ENCODE measurements at regions not wholly inside any gene's neighbourhood (a gene's known extent, or its start where the extent isn't known, plus 50 kb on each side); places are given as distances from the start of the nearest gene placed in this dataset.
"Not testable (repeated sequence)": the region's sequence is repeated elsewhere in the genome, so short reads cannot be mapped to it uniquely, and the experiment has no call there.

DNA sequence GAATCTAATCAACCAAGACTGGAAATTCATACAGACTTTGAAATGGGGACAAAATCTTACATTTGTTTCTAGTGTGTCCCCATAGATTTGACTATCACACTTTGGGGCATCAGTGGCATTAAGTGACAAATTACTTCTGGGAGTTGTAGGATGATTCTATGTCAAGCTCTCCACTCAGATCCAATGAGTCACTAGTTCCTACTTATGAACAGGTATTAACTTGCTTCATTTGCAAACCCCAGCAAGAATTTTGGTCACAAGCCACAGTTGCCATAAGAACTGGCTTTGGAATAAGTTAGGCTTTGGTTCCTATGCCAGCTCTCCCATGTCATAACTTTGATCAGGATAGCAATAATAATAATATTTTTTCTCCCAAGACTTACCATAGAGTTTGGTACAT lies 77.6 kb upstream of the PTPRK start:
- TF ChIP-seq CTCF (IDR thresholded peaks at IDR 0.05) (no peak), POLR2A (IDR thresholded peaks at IDR 0.05) (no peak)
- Histone ChIP-seq H3K27me3 (no peaks in the 10 kb centered on the region), H3K4me3 (no peak overlapping the region), H3K4me1 (no peaks in the 10 kb centered on the region), H3K27ac (no peak overlapping the region), H3K9me3 (no peaks in the 10 kb centered on the region), H3K36me3 (ENCODE audit: low read depth, missing control alignments) (no peaks in the 10 kb centered on the region)
- intact Hi-C loops (cut with DNase I; ENCODE audit: low total_unique reads) = no loop called here
- DNase-seq = no peak

- H3K27me3 ChIP-seq = no peaks in the 10 kb centered on the region
- no peak overlapping the region for H3K27ac ChIP-seq
- no peak for DNase-seq
- no peak overlapping the region for H3K4me3 ChIP-seq
- no peaks in the 10 kb centered on the region for H3K36me3 ChIP-seq (ENCODE audit: low read depth, missing control alignments)
- no peak for TF ChIP-seq POLR2A (IDR thresholded peaks at IDR 0.05)
- TF ChIP-seq CTCF (IDR thresholded peaks at IDR 0.05) = no peak
- intact Hi-C loops (cut with DNase I; ENCODE audit: low total_unique reads) = no loop called here
- no peaks in the 10 kb centered on the region for H3K9me3 ChIP-seq
- H3K4me1 ChIP-seq = no peaks in the 10 kb centered on the region
These were observed 76.6 kb upstream of the PTPRK start for GRCh38 chr6:128597004-128597403.

GRCh38 chr6:128595544-128595943 lies 75.1 kb upstream of the PTPRK start:
- 79 to 93% methylated on average over 1 of the region's 1 CpG for WGBS, 2 donors
- no peak overlapping the region for H3K27ac ChIP-seq
- TF ChIP-seq POLR2A (IDR thresholded peaks at IDR 0.05) (no peak), CTCF (IDR thresholded peaks at IDR 0.05) (no peak)
- H3K9me3 ChIP-seq = no peaks in the 10 kb centered on the region
- no peak for DNase-seq
- no peak overlapping the region for H3K4me3 ChIP-seq
- no peaks in the 10 kb centered on the region for H3K4me1 ChIP-seq
- no peaks in the 10 kb centered on the region for H3K27me3 ChIP-seq
- intact Hi-C loops (cut with DNase I; ENCODE audit: low total_unique reads) = no loop called here
- no peaks in the 10 kb centered on the region for H3K36me3 ChIP-seq (ENCODE audit: low read depth, missing control alignments)

DNA sequence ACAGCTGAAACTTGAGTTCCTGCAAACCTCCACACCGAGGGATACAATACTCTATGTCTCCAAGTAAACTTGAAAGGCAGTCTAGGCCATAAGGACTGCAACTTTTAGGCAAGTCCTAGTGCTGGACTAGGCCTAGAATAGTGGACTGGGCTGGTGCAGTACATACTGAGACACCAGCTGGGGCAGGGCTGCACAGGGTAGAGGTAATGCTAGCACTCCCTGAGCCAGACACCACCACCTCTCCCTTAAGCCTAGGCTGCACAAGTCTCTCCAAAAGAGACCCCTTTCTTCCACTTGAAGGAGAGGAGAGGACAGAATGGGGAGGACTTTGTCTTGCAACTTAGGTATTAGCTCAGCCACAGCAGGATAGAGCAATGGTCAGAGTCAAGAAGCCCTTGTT lies 65.7 kb upstream of the PTPRK start:
- no peaks in the 10 kb centered on the region for H3K27me3 ChIP-seq
- no peak overlapping the region for H3K27ac ChIP-seq
- H3K36me3 ChIP-seq (ENCODE audit: low read depth, missing control alignments) = no peaks in the 10 kb centered on the region
- WGBS, 2 donors = 95 to 100% methylated on average over 1 of the region's 1 CpG
- DNase-seq = no peak
- intact Hi-C loops (cut with DNase I; ENCODE audit: low total_unique reads) = no loop called here
- no peaks in the 10 kb centered on the region for H3K4me1 ChIP-seq
- no peak overlapping the region for H3K4me3 ChIP-seq
- no peaks in the 10 kb centered on the region for H3K9me3 ChIP-seq
- TF ChIP-seq CTCF (IDR thresholded peaks at IDR 0.05) = no peak
- TF ChIP-seq POLR2A (IDR thresholded peaks at IDR 0.05) = no peak

- intact Hi-C loops (cut with DNase I; ENCODE audit: low total_unique reads) = no loop called here
- Histone ChIP-seq H3K27me3 (no peaks in the 10 kb centered on the region), H3K9me3 (no peaks in the 10 kb centered on the region), H3K4me1 (no peaks in the 10 kb centered on the region), H3K4me3 (peak overlapping the region in 1 of 2 donors; percentile 10), H3K36me3 (ENCODE audit: low read depth, missing control alignments) (no peaks in the 10 kb centered on the region), H3K27ac (no peak overlapping the region)
- DNase-seq = no peak
- 70% methylated on average over 40 to 41 of the region's 41 CpGs for WGBS, 2 donors
- no peak for TF ChIP-seq CTCF (IDR thresholded peaks at IDR 0.05)
- TF ChIP-seq POLR2A (IDR thresholded peaks at IDR 0.05) = no peak
These were observed 60.1 kb upstream of the PTPRK start for GRCh38 chr6:128580224-128581110.

DNA sequence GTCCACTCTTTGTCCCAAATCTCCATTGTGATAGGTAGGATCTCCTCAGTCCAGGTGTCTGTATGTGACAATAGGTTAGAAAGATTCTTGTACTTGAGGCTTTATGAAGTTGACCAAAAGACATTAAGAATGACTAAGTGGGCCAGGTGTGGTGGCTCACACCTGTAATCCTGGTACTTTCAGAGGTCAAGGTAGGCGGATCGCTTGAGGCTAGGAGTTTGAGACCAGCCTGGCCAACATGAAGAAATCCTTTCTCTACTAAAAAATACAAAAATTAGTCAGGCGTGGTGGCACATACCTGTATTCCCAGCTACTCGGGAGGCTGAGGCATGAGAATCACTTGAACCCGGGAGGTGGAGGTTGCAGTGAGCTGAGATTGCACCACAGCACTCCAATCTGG lies 54.9 kb upstream of the PTPRK start:
- H3K9me3 ChIP-seq; intact Hi-C loops (cut with DNase I; ENCODE audit: low total_unique reads); H3K4me3 ChIP-seq; H3K27ac ChIP-seq; H3K4me1 ChIP-seq; H3K36me3 ChIP-seq (ENCODE audit: low read depth, missing control alignments); H3K27me3 ChIP-seq; DNase-seq: not testable (repeated sequence)
- 97% methylated on average over 5 of the region's 5 CpGs for WGBS, 2 donors
